Omental fat pad (tissue), 3 donors: ENCODE measurements at regions not wholly inside any gene's neighbourhood (a gene's known extent, or its start where the extent isn't known, plus 50 kb on each side); places are given as distances from the start of the nearest gene placed in this dataset.

Experiments
- ATAC-seq: fragments of 150-250 bp; one replicate; pipeline ENCODE4 v1.9.1; 2016; ENCODE audit warnings: mild to moderate bottlenecking, moderate library complexity; ENCODE audit not compliant: low FRiP score
- DNase-seq: peaks from one replicate; pipeline ENCODE4 v3.0.0-alpha.2; 2019; ENCODE audit warnings: low spot score
- TF ChIP-seq, protein P1 (sequence below), 3 donors: fragments of 450-650 bp; IDR thresholded peaks; one replicate each; pipeline ENCODE4 v1.5.1; 2016 to 2017; ENCODE audit warnings: antibody characterized with exemption in 3 of 3, mild to moderate bottlenecking in 3 of 3, moderate library complexity in 2 of 3

DNA sequence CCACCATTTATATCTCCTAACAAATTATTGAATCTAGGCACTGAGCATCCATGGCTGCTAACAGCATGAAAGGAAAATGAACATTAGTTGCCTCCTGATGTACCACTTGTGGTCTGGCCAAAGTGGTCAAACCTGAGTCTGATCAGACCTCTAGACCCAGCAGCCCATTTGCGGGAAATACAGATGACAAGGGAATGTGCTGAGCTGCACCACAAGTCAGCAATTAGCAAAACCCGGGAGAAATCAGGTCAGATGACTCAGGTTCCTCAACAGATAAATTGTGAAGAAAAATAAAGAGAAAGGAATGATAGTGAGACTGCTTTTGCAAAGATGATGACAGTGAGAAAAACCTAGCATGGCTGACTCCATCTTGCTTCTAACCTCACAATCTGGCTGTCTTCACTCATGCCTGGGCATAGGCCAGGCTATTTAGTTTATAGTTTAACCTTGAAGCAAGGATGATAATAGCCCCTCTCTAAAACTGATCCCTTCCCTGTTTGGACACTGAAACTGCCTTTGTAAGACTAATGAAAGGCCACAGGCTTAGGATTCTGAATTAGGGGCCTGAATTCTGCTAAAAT is 142.7 kb upstream of the ASIC2 start:
- TF ChIP-seq, protein P1, sequence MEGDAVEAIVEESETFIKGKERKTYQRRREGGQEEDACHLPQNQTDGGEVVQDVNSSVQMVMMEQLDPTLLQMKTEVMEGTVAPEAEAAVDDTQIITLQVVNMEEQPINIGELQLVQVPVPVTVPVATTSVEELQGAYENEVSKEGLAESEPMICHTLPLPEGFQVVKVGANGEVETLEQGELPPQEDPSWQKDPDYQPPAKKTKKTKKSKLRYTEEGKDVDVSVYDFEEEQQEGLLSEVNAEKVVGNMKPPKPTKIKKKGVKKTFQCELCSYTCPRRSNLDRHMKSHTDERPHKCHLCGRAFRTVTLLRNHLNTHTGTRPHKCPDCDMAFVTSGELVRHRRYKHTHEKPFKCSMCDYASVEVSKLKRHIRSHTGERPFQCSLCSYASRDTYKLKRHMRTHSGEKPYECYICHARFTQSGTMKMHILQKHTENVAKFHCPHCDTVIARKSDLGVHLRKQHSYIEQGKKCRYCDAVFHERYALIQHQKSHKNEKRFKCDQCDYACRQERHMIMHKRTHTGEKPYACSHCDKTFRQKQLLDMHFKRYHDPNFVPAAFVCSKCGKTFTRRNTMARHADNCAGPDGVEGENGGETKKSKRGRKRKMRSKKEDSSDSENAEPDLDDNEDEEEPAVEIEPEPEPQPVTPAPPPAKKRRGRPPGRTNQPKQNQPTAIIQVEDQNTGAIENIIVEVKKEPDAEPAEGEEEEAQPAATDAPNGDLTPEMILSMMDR (IDR thresholded peaks at IDR 0.05): no peak
- DNase-seq (no peak), ATAC-seq (no peak)

DNA sequence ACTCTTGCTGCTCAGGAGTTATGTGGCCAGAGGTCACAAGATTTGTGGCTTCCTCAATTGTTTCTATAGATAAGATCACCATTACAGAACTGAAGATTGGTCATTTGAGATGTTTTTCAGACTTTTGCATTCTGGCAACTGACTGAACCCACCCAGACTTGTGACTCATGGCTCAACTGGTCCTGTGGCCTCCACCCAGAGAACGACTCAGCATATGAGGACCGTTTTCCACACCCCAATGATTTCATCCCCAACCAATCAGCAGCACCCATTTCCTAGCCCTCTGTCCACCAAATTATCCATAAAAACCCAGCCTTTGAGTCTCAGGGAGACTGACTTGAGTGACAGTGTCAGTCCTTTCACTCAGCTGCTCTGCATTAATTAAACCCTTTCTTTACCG is 143.2 kb upstream of the ASIC2 start:
- no peak for ATAC-seq

DNA sequence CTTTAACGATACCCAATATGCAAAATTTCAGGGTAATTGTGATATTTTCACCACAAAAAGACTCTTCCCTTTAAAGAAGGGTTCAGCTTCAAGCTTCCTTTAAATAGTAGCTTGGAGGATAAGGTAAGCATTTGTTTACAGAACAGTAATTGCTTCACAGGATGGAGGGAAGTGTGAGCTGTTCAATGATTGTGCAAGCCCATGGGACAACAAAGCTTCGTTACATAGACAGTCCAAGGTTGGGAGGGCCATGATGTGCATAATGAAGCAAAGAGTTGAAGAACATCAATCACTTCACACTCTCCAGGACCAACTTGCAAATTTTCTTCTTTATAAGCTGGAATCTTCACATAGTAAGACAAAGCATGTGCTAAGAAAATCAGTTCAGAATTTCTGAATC is 145.0 kb upstream of the ASIC2 start:
- DNase-seq (no peak), ATAC-seq (no peak)

More for the DNA sequence above, 143.2 kb upstream of the ASIC2 start:
- TF ChIP-seq, protein P1 (IDR thresholded peaks at IDR 0.05): no peak
- no peak for DNase-seq

DNA sequence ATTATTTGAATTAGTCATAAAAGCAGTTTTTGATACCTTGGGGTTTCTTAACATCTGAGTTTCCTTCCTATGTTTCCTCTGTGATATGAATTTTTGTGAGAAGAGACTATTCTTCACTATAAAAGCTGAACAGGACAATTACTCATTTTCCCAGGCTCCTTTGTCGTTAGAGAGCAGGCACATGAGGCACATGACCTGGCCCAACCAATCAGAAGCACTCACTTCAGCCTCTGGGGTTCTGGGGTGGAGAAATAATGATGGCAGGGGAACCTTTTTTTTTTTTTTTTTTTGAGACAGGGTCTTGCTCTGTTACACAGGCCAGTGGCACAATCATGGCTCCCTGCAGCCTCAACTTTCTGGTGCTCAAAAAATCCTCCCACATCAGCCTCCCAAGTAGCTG is 145.5 kb upstream of the ASIC2 start:
- ATAC-seq (no peak), DNase-seq (no peak)
- TF ChIP-seq, protein P1 (IDR thresholded peaks at IDR 0.05): no peak

More for the DNA sequence above, 145.0 kb upstream of the ASIC2 start:
- TF ChIP-seq, protein P1 (IDR thresholded peaks at IDR 0.05): no peak

DNA sequence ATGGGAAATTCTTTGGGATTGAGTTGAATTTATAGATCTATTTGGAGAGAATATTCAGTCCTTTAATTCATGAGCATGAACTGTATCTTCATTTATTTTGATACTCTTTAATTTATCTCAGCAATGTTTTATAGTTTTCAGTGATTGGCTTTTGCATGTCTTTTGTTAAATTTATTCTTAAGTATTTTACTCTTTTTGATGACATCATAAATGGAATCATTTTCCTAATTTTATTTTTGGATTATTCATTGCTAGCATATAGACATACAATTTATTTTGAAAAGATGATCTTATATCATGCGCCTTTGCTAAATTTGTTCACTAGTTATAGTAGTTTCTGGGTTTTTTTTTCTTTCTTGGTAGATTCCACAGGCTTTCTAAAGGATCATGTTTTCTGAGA is 149.2 kb upstream of the ASIC2 start:
- TF ChIP-seq, protein P1 (IDR thresholded peaks at IDR 0.05): no peak
- ATAC-seq (no peak), DNase-seq (no peak)

- no peak for DNase-seq
- ATAC-seq: no peak
- TF ChIP-seq, protein P1 (IDR thresholded peaks at IDR 0.05): no peak
Observed at GRCh38 chr17:33444731-33445130, 151.6 kb upstream of the ASIC2 start.

DNA sequence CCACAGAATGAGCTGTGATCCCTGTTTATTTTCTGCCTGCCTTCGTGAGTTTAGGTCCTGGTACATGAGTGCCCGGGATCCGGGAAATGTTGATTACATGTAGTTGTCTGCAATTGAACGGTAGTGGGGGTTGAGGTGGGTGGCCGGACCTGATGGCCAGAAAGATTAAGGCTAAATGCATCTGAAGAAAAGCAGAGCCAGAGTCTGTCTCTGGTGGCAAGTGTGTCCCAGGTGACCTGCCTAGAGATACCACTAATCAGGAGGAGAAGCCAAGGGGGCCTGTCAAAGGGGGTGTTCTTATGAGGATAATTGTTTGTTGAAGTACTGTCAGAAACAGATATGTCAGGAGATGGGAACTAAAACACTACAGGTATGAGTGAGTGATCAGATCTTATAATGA is 154.0 kb upstream of the ASIC2 start:
- ATAC-seq (no peak), DNase-seq (no peak)
- TF ChIP-seq, protein P1 (IDR thresholded peaks at IDR 0.05): no peak
